ACC112 (cell line): ENCODE measurements at regions not wholly inside any gene's neighbourhood (a gene's known extent, or its start where the extent isn't known, plus 50 kb on each side); places are given as distances from the start of the nearest gene placed in this dataset.
"Not testable (repeated sequence)": the region's sequence is repeated elsewhere in the genome, so short reads cannot be mapped to it uniquely, and the experiment has no call there.

Experiments used
- H2AFZ ChIP-seq: fragments of 200-600 bp; sonication (generic); one replicate; pipeline ENCODE4 v1.6.0; 2017; ENCODE audit warnings: antibody characterized with exemption, low read length; ENCODE audit not compliant: unreplicated experiment
- H3K27ac ChIP-seq: fragments of 200-600 bp; sonication (generic); 2 replicates; pipeline ENCODE4 v1.5.1; 2014; ENCODE audit warnings: low read depth, mild to moderate bottlenecking, antibody characterized with exemption, low read length, moderate library complexity
- H3K27me3 ChIP-seq: fragments of 200-600 bp; sonication (generic); 2 replicates; pipeline ENCODE4 v1.6.1; 2014; ENCODE audit warnings: mild to moderate bottlenecking, antibody characterized with exemption, low read length, moderate library complexity, mixed read lengths; ENCODE audit not compliant: insufficient read depth
- H3K36me3 ChIP-seq: fragments of 200-600 bp; sonication (generic); 2 replicates; pipeline ENCODE4 v1.6.1; 2016; ENCODE audit warnings: mild to moderate bottlenecking, antibody characterized with exemption, low read length, moderate library complexity, mixed read lengths; ENCODE audit not compliant: insufficient read depth
- H3K4me1 ChIP-seq: fragments of 200-600 bp; sonication (generic); one replicate; pipeline ENCODE4 v1.6.1; 2016; ENCODE audit warnings: low read length, mixed read lengths; ENCODE audit not compliant: insufficient read depth, unreplicated experiment, control insufficient read depth
- H3K4me3 ChIP-seq: fragments of 200-600 bp; sonication (generic); 2 replicates; pipeline ENCODE4 v1.5.1; 2014; ENCODE audit warnings: mild to moderate bottlenecking, low read depth, low read length
- H3K79me2 ChIP-seq: fragments of 200-600 bp; sonication (generic); one replicate; pipeline ENCODE4 v1.6.0; 2016; ENCODE audit warnings: low read length; ENCODE audit not compliant: control insufficient read depth, unreplicated experiment, insufficient read depth

DNA sequence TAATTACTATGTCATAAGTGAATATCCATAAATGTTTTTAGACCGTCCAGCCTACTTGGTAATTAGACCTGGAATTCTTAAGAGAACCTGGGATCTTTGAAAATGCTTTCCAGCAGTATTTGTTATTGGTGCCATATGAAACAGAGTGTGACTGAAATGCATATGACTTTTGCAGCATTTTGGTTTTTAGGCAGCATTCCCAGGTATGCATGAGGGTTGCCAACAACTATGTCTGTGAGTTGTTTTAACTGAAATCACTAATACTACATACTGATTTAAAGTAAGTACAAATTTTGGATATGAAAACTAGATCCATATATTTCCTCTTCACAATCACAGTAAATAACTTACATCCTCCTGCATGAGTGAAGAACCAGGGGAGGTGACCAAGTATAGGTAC, 437.7 kb upstream of the FAR2 start:
- Histone ChIP-seq H3K36me3 (no peaks in the 10 kb centered on the region), H3K4me1 (peaks cover 4% of the 10 kb centered on the region), H3K27ac (no peak overlapping the region), H3K27me3 (no peaks in the 10 kb centered on the region), H3K79me2 (no peaks in the 10 kb centered on the region), H3K4me3 (no peak overlapping the region), H2AFZ (no peak overlapping the region)

DNA sequence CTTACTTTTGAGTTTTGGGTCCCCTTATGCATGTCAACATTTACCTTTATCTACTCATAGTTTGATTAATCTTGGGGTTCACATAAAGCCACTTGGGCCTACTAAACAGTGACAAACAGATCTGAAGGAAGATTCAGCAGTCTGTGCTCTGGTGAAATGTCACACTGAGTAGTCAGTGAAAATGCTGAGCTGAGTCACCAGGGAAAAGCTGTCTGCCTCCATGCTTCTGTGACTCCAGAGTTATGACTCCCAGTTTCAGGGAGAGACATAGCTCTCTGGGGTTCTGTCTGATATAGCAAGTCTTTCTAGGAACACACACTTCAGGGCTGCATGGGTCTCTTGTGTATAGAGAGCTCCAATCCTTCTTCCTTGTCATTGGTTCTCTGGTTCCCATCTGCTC, 406.3 kb upstream of the FAR2 start:
- Histone ChIP-seq H3K27me3 (no peaks in the 10 kb centered on the region), H2AFZ (no peak overlapping the region), H3K4me3 (no peak overlapping the region), H3K36me3 (no peaks in the 10 kb centered on the region), H3K27ac (no peak overlapping the region), H3K79me2 (no peaks in the 10 kb centered on the region), H3K4me1 (no peaks in the 10 kb centered on the region)

DNA sequence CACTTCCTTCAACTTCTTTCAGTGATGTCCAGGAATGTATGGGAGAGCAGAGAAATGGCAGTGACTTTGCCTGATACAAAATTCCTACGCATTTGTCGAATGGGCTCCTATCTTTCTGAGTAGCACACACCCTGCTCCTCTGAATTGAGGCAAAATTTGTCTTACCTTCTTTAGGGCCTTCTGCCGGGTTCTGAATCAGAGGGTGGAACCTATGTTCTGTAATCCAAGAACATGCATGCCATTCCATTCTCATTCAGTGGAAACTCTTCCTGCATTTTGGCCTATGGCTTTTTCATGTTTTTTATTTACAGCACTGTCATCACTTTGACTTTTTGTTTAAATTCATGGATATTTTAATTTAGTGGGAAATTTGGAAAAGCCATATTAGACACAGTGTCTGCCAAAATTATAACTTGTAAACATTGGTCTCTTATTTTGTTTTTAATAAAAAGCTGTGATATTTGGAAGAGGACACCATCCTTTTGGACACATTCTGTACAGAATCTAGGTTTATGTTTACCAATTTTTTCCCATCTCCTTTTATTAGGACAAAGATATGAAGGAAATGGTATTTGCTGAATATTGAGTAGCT, 402.2 kb upstream of the FAR2 start:
- Histone ChIP-seq H3K79me2 (no peaks in the 10 kb centered on the region), H3K27me3 (no peaks in the 10 kb centered on the region), H3K27ac (no peak overlapping the region), H2AFZ (no peak overlapping the region), H3K4me1 (no peaks in the 10 kb centered on the region), H3K36me3 (no peaks in the 10 kb centered on the region), H3K4me3 (no peak overlapping the region)

DNA sequence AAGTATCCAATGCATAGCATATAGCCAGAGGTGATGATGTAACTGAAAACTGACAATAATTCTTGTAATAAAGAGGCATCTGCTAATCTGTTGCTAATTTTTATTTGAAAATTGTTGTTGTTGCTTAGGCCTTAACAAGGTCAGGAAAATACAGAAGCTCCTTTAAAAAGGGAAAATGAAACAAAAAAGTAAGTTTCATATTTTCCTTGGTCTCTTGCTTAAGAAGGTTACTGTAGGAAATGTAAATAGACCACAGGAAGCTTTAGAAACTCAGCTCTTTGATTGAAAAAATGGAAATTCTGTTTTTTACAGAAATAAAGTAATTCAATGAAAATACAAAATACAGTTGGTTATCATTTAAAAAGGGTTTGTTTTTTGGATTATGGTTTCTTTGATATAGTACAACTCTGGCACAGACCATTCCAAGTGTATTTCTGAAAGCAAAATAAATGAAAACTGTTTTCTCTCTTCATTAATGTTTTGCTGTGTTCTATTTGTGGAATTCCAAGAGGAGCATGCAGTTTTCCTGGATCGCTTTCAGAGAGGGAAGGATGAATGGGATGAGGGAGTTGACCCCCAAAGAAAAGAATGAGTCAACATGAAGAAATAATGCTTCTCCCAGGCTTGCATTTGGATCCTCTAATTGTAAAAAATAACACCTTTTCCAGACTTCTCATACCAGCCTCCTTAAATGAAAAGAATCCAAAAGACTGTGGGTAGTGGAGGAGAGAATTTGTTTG, 398.0 kb upstream of the FAR2 start:
- Histone ChIP-seq H3K36me3 (no peaks in the 10 kb centered on the region), H3K4me1 (no peaks in the 10 kb centered on the region), H3K4me3 (no peak overlapping the region), H2AFZ (peak overlapping the region; percentile 23), H3K79me2 (no peaks in the 10 kb centered on the region), H3K27ac (no peak overlapping the region), H3K27me3 (no peaks in the 10 kb centered on the region)

DNA sequence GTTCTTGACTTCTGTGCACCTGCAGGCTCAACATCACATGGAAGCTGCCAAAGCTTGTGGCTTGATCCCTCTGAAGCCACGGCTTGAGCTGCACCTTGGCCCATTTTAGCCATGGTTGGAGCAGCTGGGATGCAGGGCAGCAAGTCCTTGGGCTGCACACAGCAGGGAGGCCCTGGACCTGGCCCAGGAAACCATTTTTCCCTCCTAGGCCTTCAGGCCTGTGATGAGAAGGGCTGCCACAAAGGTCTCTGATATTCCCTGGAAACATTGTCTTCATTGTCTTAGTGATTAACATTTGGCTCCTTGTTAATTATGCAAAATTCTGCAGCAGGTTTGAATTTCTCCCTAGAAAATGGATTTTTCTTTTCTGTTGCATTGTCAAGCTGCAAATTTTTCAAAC, 394.1 kb upstream of the FAR2 start:
- H3K4me1 ChIP-seq = no peaks in the 10 kb centered on the region

DNA sequence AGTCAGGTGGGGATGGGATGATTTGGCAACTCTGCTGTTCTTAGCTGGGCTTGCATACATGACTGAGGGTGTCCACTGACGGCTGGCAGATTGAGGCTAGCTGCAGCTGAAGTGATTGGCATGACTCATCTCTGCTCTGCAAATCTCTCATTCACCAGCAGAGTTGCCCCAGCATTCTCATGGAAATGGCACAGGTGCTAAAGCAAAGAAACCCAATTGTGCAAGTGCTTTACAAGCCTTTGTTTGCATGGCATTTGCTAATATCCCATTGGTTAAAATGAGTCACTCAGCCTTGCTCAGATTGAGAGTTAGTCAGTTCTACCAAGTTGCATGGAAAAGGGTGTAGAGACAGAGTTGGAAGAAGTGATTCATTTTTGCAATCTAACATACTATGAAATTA, 389.7 kb upstream of the FAR2 start:
- no peaks in the 10 kb centered on the region for H3K4me1 ChIP-seq
- H3K27ac ChIP-seq = no peak overlapping the region
- no peak overlapping the region for H2AFZ ChIP-seq
- no peaks in the 10 kb centered on the region for H3K27me3 ChIP-seq
- H3K79me2 ChIP-seq = no peaks in the 10 kb centered on the region
- H3K36me3 ChIP-seq = no peaks in the 10 kb centered on the region
- no peak overlapping the region for H3K4me3 ChIP-seq

More for the DNA sequence above, 394.1 kb upstream of the FAR2 start:
- Histone ChIP-seq H2AFZ (no peak overlapping the region), H3K4me3 (no peak overlapping the region), H3K36me3 (no peaks in the 10 kb centered on the region), H3K79me2 (no peaks in the 10 kb centered on the region), H3K27me3 (no peaks in the 10 kb centered on the region), H3K27ac (no peak overlapping the region)

DNA sequence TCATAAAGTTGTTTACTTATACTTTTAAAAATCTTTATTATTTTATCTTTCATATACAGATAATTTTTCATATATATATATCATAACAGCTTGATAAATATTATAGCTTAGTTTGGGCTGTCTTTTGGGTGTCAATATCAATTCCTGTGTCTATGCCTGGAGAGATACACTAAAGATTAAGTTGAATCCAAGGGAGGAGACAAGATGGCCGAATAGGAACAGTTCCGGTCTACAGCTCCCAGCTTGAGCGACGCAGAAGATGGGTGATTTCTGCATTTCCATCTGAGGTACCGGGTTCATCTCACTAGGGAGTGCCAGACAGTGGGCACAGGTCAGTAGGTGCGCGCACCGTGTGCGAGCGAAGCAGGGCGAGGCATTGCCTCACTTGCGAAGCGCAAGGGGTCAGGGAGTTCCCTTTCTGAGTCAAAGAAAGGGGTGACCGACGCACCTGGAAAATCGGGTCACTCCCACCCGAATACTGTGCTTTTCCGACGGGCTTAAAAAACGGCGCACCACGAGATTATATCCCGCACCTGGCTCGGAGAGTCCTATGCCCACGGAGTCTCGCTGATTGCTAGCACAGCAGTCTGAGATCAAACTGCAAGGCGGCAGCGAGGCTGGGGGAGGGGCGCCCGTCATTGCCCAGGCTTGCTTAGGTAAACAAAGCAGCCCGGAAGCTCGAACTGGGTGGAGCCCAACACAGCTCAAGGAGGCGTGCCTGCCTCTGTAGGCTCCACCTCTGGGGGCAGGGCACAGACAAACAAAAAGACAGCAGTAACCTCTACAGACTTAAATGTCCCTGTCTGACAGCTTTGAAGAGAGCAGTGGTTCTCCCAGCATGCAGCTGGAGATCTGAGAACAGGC, 388.8 kb upstream of the FAR2 start:
- not testable (repeated sequence) for H3K4me1 ChIP-seq, H3K4me3 ChIP-seq, H3K27ac ChIP-seq, H2AFZ ChIP-seq, H3K36me3 ChIP-seq, H3K27me3 ChIP-seq, H3K79me2 ChIP-seq

DNA sequence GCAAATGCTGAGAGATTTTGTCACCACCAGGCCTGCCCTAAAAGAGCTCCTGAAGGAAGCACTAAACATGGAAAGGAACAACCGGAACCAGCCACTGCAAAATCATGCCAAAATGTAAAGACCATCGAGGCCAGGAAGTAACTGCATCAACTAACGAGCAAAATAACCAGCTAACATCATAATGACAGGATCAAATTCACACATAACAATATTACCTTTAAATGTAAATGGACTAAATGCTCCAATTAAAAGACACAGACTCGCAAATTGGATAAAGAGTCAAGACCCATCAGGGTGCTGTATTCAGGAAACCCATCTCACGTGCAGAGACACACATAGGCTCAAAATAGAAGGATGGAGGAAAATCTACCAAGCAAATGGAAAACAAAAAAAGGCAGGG, 387.2 kb upstream of the FAR2 start:
- H3K79me2 ChIP-seq, H3K4me1 ChIP-seq, H3K36me3 ChIP-seq, H3K27ac ChIP-seq, H3K27me3 ChIP-seq, H2AFZ ChIP-seq, H3K4me3 ChIP-seq: not testable (repeated sequence)

DNA sequence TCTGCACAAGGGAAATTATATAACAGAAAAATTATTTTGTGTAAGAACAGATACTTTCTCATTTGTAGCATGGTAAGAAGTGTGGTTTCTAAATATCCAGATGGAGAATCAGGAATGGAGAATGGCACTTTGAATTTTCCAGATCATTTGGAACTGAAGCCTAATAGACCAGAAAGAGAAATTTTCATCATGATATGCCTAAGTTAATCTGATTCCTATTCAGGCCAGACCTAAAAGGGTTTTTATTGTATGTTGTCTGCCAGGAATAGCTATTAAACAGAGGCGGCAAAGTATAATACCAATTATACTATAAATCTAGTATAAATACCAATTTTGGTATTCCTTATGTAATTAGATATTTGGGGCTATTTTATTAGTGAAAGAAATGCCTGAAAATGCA, 382.7 kb upstream of the FAR2 start:
- Histone ChIP-seq H3K36me3 (no peaks in the 10 kb centered on the region), H3K4me3 (no peak overlapping the region), H3K79me2 (no peaks in the 10 kb centered on the region), H2AFZ (no peak overlapping the region), H3K4me1 (peaks cover 14% of the 10 kb centered on the region), H3K27ac (no peak overlapping the region), H3K27me3 (no peaks in the 10 kb centered on the region)

DNA sequence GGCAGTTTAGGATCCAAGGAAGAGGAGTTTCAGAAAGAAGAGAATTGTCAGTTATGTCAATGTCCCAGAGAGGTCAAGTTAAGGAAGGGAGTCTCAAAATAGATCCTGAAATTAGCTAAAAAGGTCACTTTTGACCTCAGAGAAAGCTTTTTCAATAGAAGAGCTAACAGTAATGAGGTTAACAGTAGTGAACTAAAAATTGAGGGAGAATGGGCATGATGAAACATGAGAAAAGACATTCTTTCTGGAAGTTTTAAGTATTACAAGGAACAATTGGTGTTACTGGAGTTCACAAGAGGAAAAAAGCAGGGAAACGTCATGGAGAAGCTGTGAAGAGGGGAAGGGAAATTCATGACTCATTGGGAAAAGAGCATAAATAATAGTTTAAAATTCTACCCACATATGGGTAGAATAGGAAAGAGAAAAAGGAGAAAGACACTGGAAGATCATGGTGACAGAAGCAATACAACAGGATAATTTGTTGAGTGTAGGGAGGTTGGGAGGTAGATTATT, 381.2 kb upstream of the FAR2 start:
- Histone ChIP-seq H3K4me3 (no peak overlapping the region), H3K79me2 (no peaks in the 10 kb centered on the region), H3K27ac (no peak overlapping the region)

More for the DNA sequence above, 381.2 kb upstream of the FAR2 start:
- Histone ChIP-seq H2AFZ (no peak overlapping the region), H3K4me1 (peaks cover 14% of the 10 kb centered on the region), H3K27me3 (no peaks in the 10 kb centered on the region), H3K36me3 (no peaks in the 10 kb centered on the region)
